ENCODE measurements at regions not wholly inside any gene's neighbourhood (a gene's known extent, or its start where the extent isn't known, plus 50 kb on each side); places are given as distances from the start of the nearest gene placed in this dataset.

GRCh38 chr6:130769861-130770260 lies 57.3 kb upstream of the SMLR1 start:
- TF ChIP-seq, protein P1, sequence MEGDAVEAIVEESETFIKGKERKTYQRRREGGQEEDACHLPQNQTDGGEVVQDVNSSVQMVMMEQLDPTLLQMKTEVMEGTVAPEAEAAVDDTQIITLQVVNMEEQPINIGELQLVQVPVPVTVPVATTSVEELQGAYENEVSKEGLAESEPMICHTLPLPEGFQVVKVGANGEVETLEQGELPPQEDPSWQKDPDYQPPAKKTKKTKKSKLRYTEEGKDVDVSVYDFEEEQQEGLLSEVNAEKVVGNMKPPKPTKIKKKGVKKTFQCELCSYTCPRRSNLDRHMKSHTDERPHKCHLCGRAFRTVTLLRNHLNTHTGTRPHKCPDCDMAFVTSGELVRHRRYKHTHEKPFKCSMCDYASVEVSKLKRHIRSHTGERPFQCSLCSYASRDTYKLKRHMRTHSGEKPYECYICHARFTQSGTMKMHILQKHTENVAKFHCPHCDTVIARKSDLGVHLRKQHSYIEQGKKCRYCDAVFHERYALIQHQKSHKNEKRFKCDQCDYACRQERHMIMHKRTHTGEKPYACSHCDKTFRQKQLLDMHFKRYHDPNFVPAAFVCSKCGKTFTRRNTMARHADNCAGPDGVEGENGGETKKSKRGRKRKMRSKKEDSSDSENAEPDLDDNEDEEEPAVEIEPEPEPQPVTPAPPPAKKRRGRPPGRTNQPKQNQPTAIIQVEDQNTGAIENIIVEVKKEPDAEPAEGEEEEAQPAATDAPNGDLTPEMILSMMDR (IDR thresholded peaks at IDR 0.05; ENCODE audit: extremely low read depth in 1 of 2, insufficient read depth in 1 of 2, low read depth in 1 of 2, low read length in 2 of 2), result no peak
- no peak for TF ChIP-seq POLR2AphosphoS5 (IDR thresholded peaks at IDR 0.05; ENCODE audit: insufficient read depth, low read depth, low read length)
- TF ChIP-seq FOS (IDR thresholded peaks at IDR 0.05; ENCODE audit: borderline replicate concordance, insufficient read depth, low read length), result no peak

Measured in endothelial cell of umbilical vein (primary cell).